Sigmoid colon (tissue), 6 donors: ENCODE measurements at regions not wholly inside any gene's neighbourhood (a gene's known extent, or its start where the extent isn't known, plus 50 kb on each side); places are given as distances from the start of the nearest gene placed in this dataset.

Experiments
- DNase-seq: peaks from one replicate; pipeline ENCODE4 v3.0.0-alpha.2; 2019
- H3K27ac ChIP-seq, 4 donors: fragments of 200-600 bp; sonication (generic); one replicate each; pipeline ENCODE4 v1.5.1; 2016 to 2019; ENCODE audit warnings: mild to moderate bottlenecking in 1 of 4
- H3K27me3 ChIP-seq, 3 donors: fragments of 200-600 bp; sonication (generic); one replicate each; pipeline ENCODE4 v1.5.1; 2019; ENCODE audit warnings: mild to moderate bottlenecking in 1 of 3
- H3K36me3 ChIP-seq, 4 donors: fragments of 200-600 bp; sonication (generic); one replicate each; pipeline ENCODE4 v1.5.1; 2016 to 2019
- H3K4me1 ChIP-seq, 4 donors: fragments of 200-600 bp; sonication (generic); one replicate each; pipeline ENCODE4 v1.5.1; 2017 to 2019
- H3K4me3 ChIP-seq, 4 donors: fragments of 200-600 bp; sonication (generic); one replicate each; pipeline ENCODE4 v1.5.1; 2017 to 2019; ENCODE audit warnings: mild to moderate bottlenecking in 2 of 4, moderate library complexity in 1 of 4
- H3K9me3 ChIP-seq, 4 donors: fragments of 200-600 bp in 3 of 4; sonication (generic) in 3 of 4; one replicate each; pipeline versions ENCODE4 v1.5.1 to v1.6.1; 2013 to 2019
- EP300 ChIP-seq, 4 donors: sonication (generic); formaldehyde crosslinking; IDR thresholded peaks; one replicate each; pipeline ENCODE4 v1.6.1; 2017; ENCODE audit warnings: antibody characterized with exemption in 4 of 4
- POLR2A ChIP-seq, 2 donors: fragments of 450-650 bp; IDR thresholded peaks; one replicate each; pipeline ENCODE4 v1.6.1; 2016; ENCODE audit warnings: antibody characterized with exemption in 2 of 2, mild to moderate bottlenecking in 2 of 2, moderate library complexity in 2 of 2
- POLR2AphosphoS5 ChIP-seq, 4 donors: sonication (generic); formaldehyde crosslinking; IDR thresholded peaks; one replicate each; pipeline ENCODE4 v1.6.1; 2017; ENCODE audit warnings: antibody characterized with exemption in 4 of 4
- WGBS, 2 donors: extraction: QIAGEN DNeasy Blood & Tissue Kit; methylation state at CpG; one replicate each; pipeline ENCODE4 v1.1.7; 2013; 5-methylcytosine and 5-hydroxymethylcytosine counted together
- intact Hi-C: fragments of 100-400 bp; cut with DNase I; formaldehyde crosslinking; loops from one replicate; pipeline ENCODE4 v1.15.1; 2023
- TF ChIP-seq, protein P1 (sequence below), 4 experiments: fragments of 450-650 bp in 3 of 4; fragments of 200-600 bp in 1 of 4; IDR thresholded peaks; one replicate each; pipeline ENCODE4 v1.5.1; 2016 to 2019; ENCODE audit warnings: antibody characterized with exemption in 4 of 4, mild to moderate bottlenecking in 3 of 4, moderate library complexity in 2 of 4
- donor health status: healthy with polysubstance abuse.
- donor health status: healthy.

DNA sequence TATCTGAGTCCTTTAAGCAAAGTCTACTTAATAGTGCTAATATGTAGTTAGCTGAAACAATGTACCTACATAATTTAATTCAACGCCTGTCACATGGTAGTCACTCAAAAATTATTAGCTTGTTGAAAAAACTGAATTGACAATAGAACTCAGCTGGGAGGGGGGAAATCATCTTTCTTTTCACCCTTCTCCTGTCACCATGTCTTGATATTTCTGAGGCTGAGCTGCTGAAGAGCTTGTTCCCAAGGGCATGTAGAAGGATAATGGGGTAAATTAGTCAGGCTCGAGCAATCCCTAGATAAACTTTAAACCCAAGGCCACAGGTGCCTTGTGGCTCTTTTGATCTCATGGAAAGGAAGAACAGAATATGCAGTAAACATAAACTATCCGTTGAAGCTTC, 339.6 kb upstream of the LRATD1 start:
- TF ChIP-seq POLR2A (IDR thresholded peaks at IDR 0.05): no peak
- no peak for TF ChIP-seq EP300 (IDR thresholded peaks at IDR 0.05)
- H3K27me3 ChIP-seq: no peaks in the 10 kb centered on the region
- H3K36me3 ChIP-seq: no peaks in the 10 kb centered on the region
- H3K4me3 ChIP-seq: no peak overlapping the region
- 33 to 55% methylated on average over 3 of the region's 3 CpGs for WGBS, 2 donors
- H3K9me3 ChIP-seq: no peaks in the 10 kb centered on the region
- H3K4me1 ChIP-seq: no peaks in the 10 kb centered on the region
- no peak for DNase-seq
- no peak overlapping the region for H3K27ac ChIP-seq
- intact Hi-C loops: no loop called here

DNA sequence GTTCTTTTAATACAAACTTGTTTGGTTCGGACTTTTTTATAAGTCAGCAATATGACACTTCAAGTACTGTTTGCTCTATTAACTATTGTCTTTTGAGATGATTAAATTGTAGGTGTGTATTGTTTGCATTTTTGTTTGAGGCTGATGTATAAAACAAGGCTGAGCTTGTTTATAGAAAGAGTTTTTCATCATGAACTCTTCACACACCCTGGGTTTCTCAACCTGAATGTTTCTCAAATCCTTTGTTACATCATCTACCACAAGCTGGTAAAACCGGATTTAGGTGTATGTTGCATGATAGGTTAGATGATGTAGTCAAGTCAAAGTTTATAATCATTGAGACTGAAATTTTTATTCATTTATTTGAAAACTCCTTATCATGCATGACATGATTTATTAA, 335.2 kb upstream of the LRATD1 start:
- intact Hi-C loops: no loop called here
- Histone ChIP-seq H3K4me3 (no peak overlapping the region), H3K27me3 (no peaks in the 10 kb centered on the region), H3K9me3 (peaks cover 0 to 2% (median 0%) of the 10 kb centered on the region in 4 donors), H3K36me3 (no peaks in the 10 kb centered on the region), H3K27ac (no peak overlapping the region), H3K4me1 (no peaks in the 10 kb centered on the region)
- DNase-seq: no peak
- TF ChIP-seq POLR2AphosphoS5 (IDR thresholded peaks at IDR 0.05) (no peak), POLR2A (IDR thresholded peaks at IDR 0.05) (no peak), EP300 (IDR thresholded peaks at IDR 0.05) (no peak)
- TF ChIP-seq, protein P1, sequence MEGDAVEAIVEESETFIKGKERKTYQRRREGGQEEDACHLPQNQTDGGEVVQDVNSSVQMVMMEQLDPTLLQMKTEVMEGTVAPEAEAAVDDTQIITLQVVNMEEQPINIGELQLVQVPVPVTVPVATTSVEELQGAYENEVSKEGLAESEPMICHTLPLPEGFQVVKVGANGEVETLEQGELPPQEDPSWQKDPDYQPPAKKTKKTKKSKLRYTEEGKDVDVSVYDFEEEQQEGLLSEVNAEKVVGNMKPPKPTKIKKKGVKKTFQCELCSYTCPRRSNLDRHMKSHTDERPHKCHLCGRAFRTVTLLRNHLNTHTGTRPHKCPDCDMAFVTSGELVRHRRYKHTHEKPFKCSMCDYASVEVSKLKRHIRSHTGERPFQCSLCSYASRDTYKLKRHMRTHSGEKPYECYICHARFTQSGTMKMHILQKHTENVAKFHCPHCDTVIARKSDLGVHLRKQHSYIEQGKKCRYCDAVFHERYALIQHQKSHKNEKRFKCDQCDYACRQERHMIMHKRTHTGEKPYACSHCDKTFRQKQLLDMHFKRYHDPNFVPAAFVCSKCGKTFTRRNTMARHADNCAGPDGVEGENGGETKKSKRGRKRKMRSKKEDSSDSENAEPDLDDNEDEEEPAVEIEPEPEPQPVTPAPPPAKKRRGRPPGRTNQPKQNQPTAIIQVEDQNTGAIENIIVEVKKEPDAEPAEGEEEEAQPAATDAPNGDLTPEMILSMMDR (IDR thresholded peaks at IDR 0.05): no peak
- 65 to 81% methylated on average over 2 of the region's 2 CpGs for WGBS, 2 donors

DNA sequence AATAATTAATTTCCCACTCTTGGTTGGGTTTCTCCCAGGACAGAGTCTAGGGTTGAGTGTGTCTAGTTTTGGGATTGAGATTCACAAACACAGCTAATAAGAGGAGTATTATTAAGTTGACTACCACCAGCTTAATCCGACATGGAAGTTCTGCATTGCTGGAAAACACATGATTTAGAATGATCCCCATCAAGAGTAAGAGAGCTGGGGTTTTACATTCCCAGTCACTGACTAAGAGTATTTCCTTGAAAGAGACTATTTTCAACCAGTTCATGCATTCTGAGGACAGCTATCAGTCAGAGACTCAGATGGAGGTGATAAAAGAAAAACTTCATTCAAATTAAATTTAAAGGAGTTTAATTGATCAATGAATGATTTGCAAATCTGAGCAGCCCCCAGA, 334.6 kb upstream of the LRATD1 start:
- 96 to 97% methylated on average over 1 of the region's 1 CpG for WGBS, 2 donors
- intact Hi-C loops: no loop called here
- Histone ChIP-seq H3K27ac (no peak overlapping the region), H3K9me3 (peaks cover 0 to 2% (median 0%) of the 10 kb centered on the region in 4 donors), H3K27me3 (no peaks in the 10 kb centered on the region), H3K36me3 (no peaks in the 10 kb centered on the region), H3K4me3 (no peak overlapping the region), H3K4me1 (no peaks in the 10 kb centered on the region)
- no peak for TF ChIP-seq POLR2AphosphoS5 (IDR thresholded peaks at IDR 0.05)
- no peak for TF ChIP-seq POLR2A (IDR thresholded peaks at IDR 0.05)
- no peak for TF ChIP-seq EP300 (IDR thresholded peaks at IDR 0.05)
- TF ChIP-seq, protein P1 (IDR thresholded peaks at IDR 0.05): no peak
- DNase-seq: no peak

DNA sequence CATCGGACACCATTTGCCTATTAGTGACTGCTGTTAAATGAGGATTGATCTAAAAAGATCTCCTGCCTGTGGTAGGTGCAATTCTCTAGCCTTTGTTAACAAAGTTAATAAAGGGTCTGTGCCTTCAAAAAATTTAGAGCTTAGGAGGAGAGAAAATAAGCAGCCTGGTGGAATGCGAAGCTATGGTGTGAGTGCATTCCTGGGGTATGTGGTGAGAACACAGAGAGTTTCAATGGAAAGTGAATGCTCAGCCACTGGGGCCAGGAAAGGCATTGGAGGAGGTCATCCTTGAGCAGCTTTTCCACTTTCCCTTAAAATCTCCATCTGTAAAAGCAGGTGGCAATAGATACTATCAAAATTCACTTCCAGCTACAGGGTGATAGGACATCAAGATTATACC, 331.2 kb upstream of the LRATD1 start:
- Histone ChIP-seq H3K4me1 (no peaks in the 10 kb centered on the region), H3K27ac (no peak overlapping the region), H3K4me3 (no peak overlapping the region), H3K27me3 (no peaks in the 10 kb centered on the region), H3K36me3 (no peaks in the 10 kb centered on the region), H3K9me3 (peaks cover 0 to 2% (median 0%) of the 10 kb centered on the region in 4 donors)
- intact Hi-C loops: no loop called here
- DNase-seq: no peak
- no peak for TF ChIP-seq POLR2AphosphoS5 (IDR thresholded peaks at IDR 0.05)
- TF ChIP-seq, protein P1 (IDR thresholded peaks at IDR 0.05): no peak
- no peak for TF ChIP-seq EP300 (IDR thresholded peaks at IDR 0.05)
- no peak for TF ChIP-seq POLR2A (IDR thresholded peaks at IDR 0.05)
- 92 to 93% methylated on average over 2 of the region's 2 CpGs for WGBS, 2 donors

DNA sequence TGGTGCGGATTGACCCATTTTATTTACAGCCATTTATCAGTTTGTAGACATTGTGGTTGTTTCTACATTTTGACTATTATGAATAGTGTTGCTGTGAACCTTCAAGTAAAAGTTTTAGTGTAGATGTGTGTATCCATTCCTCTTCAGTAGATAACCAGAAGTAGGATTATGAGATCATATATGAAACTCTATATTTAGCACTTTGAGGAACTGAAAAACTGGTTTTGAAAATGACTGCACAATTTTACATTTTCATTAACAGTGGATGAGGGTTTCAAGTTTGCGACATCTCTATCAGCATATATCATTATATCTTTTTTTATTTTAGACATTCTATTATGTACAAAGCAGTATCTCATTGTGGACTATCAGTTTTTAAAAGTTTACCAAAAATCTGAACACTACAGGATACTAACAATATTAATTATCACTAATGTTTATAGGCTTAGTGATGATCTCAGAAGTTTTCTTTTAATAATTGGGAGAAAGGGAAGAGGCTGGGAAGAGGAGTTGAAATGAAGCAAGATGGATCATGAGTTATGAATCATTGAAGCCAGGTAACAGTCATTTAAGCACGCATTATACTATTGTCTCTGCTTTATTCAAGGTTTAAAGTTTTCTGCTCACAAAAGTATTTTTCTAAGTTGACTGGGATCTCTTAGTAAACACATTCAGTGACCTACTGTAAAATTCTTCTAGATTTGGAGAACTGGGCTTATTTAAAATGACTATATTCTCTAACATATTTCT, 329.0 kb upstream of the LRATD1 start:
- peaks cover 0 to 2% (median 0%) of the 10 kb centered on the region in 4 donors for H3K9me3 ChIP-seq
- no peak overlapping the region for H3K4me3 ChIP-seq
- no peak overlapping the region for H3K27ac ChIP-seq
- H3K27me3 ChIP-seq: no peaks in the 10 kb centered on the region
- 93 to 96% methylated on average over 3 of the region's 3 CpGs for WGBS, 2 donors
- DNase-seq: no peak
- H3K4me1 ChIP-seq: no peaks in the 10 kb centered on the region
- H3K36me3 ChIP-seq: no peaks in the 10 kb centered on the region
- no peak for TF ChIP-seq EP300 (IDR thresholded peaks at IDR 0.05)
- TF ChIP-seq, protein P1 (IDR thresholded peaks at IDR 0.05): no peak
- TF ChIP-seq POLR2AphosphoS5 (IDR thresholded peaks at IDR 0.05): no peak
- TF ChIP-seq POLR2A (IDR thresholded peaks at IDR 0.05): no peak
- intact Hi-C loops: no loop called here
